HG02678 (cell line): ENCODE measurements at regions not wholly inside any gene's neighbourhood (a gene's known extent, or its start where the extent isn't known, plus 50 kb on each side); places are given as distances from the start of the nearest gene placed in this dataset.
"Not testable (repeated sequence)": the region's sequence is repeated elsewhere in the genome, so short reads cannot be mapped to it uniquely, and the experiment has no call there.

Experiments
- ATAC-seq: cut with Tn5 transposase; IDR thresholded peaks from one replicate; pipeline ENCODE4 v1.9.1; 2021; ENCODE audit warnings: mild to moderate bottlenecking, moderate library complexity; ENCODE audit not compliant: unreplicated experiment

GRCh38 chr7:84941936-84942335 lies 244.9 kb downstream of the SEMA3D start:
- ATAC-seq, result no peak

- ATAC-seq, result no peak
Observed at GRCh38 chr7:84941291-84941690, 245.6 kb downstream of the SEMA3D start.

GRCh38 chr7:84939888-84940287 lies 247.0 kb downstream of the SEMA3D start:
- ATAC-seq, result no peak

- ATAC-seq, result no peak
Observed at GRCh38 chr7:84939442-84939841, 247.4 kb downstream of the SEMA3D start.

- ATAC-seq, result no peak
Observed at GRCh38 chr7:84924353-84924752, 262.5 kb downstream of the SEMA3D start.

GRCh38 chr7:84923348-84923747 lies 263.5 kb downstream of the SEMA3D start:
- ATAC-seq, result no peak

GRCh38 chr7:84921154-84921553 lies 265.7 kb downstream of the SEMA3D start:
- no peak for ATAC-seq

GRCh38 chr7:84916973-84917372 lies 269.9 kb downstream of the SEMA3D start:
- ATAC-seq, result not testable (repeated sequence)

- no peak for ATAC-seq
Observed at GRCh38 chr7:84916161-84916560, 270.7 kb downstream of the SEMA3D start.

- ATAC-seq, result no peak
Observed at GRCh38 chr7:84914598-84914997, 272.3 kb downstream of the SEMA3D start.

GRCh38 chr7:84913731-84914130 lies 273.1 kb downstream of the SEMA3D start:
- no peak for ATAC-seq

- ATAC-seq, result no peak
Observed at GRCh38 chr7:84912993-84913635, 273.7 kb downstream of the SEMA3D start.

- ATAC-seq, result no peak
Observed at GRCh38 chr7:84912537-84912936, 274.3 kb downstream of the SEMA3D start.

GRCh38 chr7:84912018-84912417 lies 274.8 kb downstream of the SEMA3D start:
- ATAC-seq, result no peak

- no peak for ATAC-seq
Observed at GRCh38 chr7:84911077-84911476, 275.8 kb downstream of the SEMA3D start.

- not testable (repeated sequence) for ATAC-seq
Observed at GRCh38 chr7:84910322-84910721, 276.5 kb downstream of the SEMA3D start.

GRCh38 chr7:84908196-84908793 lies 278.6 kb downstream of the SEMA3D start:
- ATAC-seq, result no peak

- no peak for ATAC-seq
Observed at GRCh38 chr7:84906889-84907288, 280.0 kb downstream of the SEMA3D start.

GRCh38 chr7:84904561-84904960 lies 282.3 kb downstream of the SEMA3D start:
- ATAC-seq, result no peak

- no peak for ATAC-seq
Observed at GRCh38 chr7:84901366-84901765, 285.5 kb downstream of the SEMA3D start.

- ATAC-seq, result no peak
Observed at GRCh38 chr7:84900215-84900614, 286.6 kb downstream of the SEMA3D start.

- no peak for ATAC-seq
Observed at GRCh38 chr7:84895563-84895962, 291.3 kb downstream of the SEMA3D start.

GRCh38 chr7:84883570-84883969 lies 303.3 kb downstream of the SEMA3D start:
- ATAC-seq, result not testable (repeated sequence)
